Suprapubic skin (tissue), 4 donors: ENCODE measurements at regions not wholly inside any gene's neighbourhood (a gene's known extent, or its start where the extent isn't known, plus 50 kb on each side); places are given as distances from the start of the nearest gene placed in this dataset.

Experiments used
- DNase-seq, 2 donors: peaks; one replicate each; pipeline ENCODE4 v3.0.0-alpha.2; 2019; ENCODE audit warnings: low spot score in 2 of 2
- H3K27ac ChIP-seq: fragments of 200-600 bp; sonication (generic); one replicate; pipeline ENCODE4 v1.5.1; 2019
- H3K27me3 ChIP-seq: fragments of 200-600 bp; sonication (generic); one replicate; pipeline ENCODE4 v1.5.1; 2019
- H3K36me3 ChIP-seq: fragments of 200-600 bp; sonication (generic); one replicate; pipeline ENCODE4 v1.5.1; 2019
- H3K4me1 ChIP-seq: fragments of 200-600 bp; sonication (generic); one replicate; pipeline ENCODE4 v1.5.1; 2019
- H3K4me3 ChIP-seq: fragments of 200-600 bp; sonication (generic); one replicate; pipeline ENCODE4 v1.5.1; 2019; ENCODE audit warnings: mild to moderate bottlenecking
- H3K9me3 ChIP-seq: fragments of 200-600 bp; sonication (generic); one replicate; pipeline ENCODE4 v1.5.1; 2019
- EP300 ChIP-seq: sonication (generic); formaldehyde crosslinking; IDR thresholded peaks from one replicate; pipeline ENCODE4 v1.6.1; 2017; ENCODE audit warnings: antibody characterized with exemption
- POLR2A ChIP-seq, 2 donors: fragments of 450-650 bp; IDR thresholded peaks; one replicate each; pipeline ENCODE4 v1.6.1; 2017; ENCODE audit warnings: antibody characterized with exemption in 2 of 2, mild to moderate bottlenecking in 2 of 2, moderate library complexity in 2 of 2
- POLR2AphosphoS5 ChIP-seq, 3 donors: sonication (generic); formaldehyde crosslinking; IDR thresholded peaks; one replicate each; pipeline ENCODE4 v1.6.1; 2017; ENCODE audit warnings: antibody characterized with exemption in 3 of 3
- WGBS: methylation state at CpG from one replicate; pipeline ENCODE4 v1.1.5; 2018; 5-methylcytosine and 5-hydroxymethylcytosine counted together
- TF ChIP-seq, protein P1 (sequence below), 2 donors: fragments of 200-600 bp in 1 of 2; fragments of 450-650 bp in 1 of 2; sonication (generic) in 1 of 2; IDR thresholded peaks; one replicate each; pipeline ENCODE4 v1.5.1; 2016 to 2019; ENCODE audit warnings: antibody characterized with exemption in 2 of 2, mild to moderate bottlenecking in 1 of 2, moderate library complexity in 1 of 2

DNA sequence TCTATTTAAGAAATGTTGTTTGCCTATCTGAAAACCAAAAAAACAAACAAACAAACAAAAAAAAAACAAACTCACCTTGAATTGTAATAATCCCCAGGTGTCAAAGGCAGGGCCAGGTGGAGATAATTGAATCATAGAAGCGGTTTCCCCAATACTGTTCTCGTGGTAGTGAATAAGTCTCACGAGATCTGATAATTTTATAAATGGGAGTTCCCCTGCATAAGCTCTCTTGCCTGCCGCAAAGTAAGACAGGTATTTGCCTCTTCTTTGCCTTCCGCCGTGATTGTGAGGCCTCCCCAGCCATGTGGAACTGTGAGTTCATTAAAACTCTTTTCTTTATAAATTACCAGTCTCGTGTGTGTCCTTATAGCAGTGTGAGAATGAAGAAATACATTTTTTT lies 1180.7 kb upstream of the CRIM1 start:
- no peak for DNase-seq
- no peaks in the 10 kb centered on the region for H3K9me3 ChIP-seq
- TF ChIP-seq EP300 (no peak), POLR2AphosphoS5 (IDR thresholded peaks at IDR 0.05) (no peak), POLR2A (IDR thresholded peaks at IDR 0.05) (no peak)
- TF ChIP-seq, protein P1, sequence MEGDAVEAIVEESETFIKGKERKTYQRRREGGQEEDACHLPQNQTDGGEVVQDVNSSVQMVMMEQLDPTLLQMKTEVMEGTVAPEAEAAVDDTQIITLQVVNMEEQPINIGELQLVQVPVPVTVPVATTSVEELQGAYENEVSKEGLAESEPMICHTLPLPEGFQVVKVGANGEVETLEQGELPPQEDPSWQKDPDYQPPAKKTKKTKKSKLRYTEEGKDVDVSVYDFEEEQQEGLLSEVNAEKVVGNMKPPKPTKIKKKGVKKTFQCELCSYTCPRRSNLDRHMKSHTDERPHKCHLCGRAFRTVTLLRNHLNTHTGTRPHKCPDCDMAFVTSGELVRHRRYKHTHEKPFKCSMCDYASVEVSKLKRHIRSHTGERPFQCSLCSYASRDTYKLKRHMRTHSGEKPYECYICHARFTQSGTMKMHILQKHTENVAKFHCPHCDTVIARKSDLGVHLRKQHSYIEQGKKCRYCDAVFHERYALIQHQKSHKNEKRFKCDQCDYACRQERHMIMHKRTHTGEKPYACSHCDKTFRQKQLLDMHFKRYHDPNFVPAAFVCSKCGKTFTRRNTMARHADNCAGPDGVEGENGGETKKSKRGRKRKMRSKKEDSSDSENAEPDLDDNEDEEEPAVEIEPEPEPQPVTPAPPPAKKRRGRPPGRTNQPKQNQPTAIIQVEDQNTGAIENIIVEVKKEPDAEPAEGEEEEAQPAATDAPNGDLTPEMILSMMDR (IDR thresholded peaks at IDR 0.05): no peak
- H3K4me1 ChIP-seq: no peaks in the 10 kb centered on the region
- no peaks in the 10 kb centered on the region for H3K36me3 ChIP-seq
- 90% methylated on average over 7 of the region's 7 CpGs for WGBS
- H3K4me3 ChIP-seq: no peak overlapping the region
- H3K27ac ChIP-seq: no peak overlapping the region
- no peaks in the 10 kb centered on the region for H3K27me3 ChIP-seq

- Histone ChIP-seq H3K27ac (no peak overlapping the region), H3K4me3 (no peak overlapping the region), H3K27me3 (no peaks in the 10 kb centered on the region), H3K9me3 (no peaks in the 10 kb centered on the region), H3K36me3 (no peaks in the 10 kb centered on the region), H3K4me1 (no peaks in the 10 kb centered on the region)
- DNase-seq: no peak
- TF ChIP-seq EP300: no peak
- TF ChIP-seq POLR2A (IDR thresholded peaks at IDR 0.05): no peak
- TF ChIP-seq, protein P1 (IDR thresholded peaks at IDR 0.05): no peak
- WGBS: 42% methylated on average over 2 of the region's 2 CpGs
Measured at GRCh38 chr2:35172687-35173086, 1182.9 kb upstream of the CRIM1 start.

DNA sequence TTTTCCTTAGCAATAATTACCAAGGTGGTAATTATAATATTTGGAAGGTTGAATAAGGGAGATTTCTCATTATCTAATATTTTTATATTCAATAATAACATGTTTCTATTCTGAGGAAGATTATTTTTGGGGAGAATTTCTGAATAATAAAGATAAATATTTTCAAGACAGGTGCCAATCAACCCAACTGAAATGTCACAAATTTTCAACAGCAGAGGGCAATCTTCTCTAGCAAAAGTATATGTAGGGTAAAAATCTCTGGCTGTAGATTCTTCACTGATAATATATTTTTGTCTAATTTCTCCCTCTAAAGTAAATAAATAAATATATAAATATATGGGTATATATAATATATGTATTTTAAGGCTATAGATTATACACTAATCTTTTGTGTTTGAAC lies 1187.2 kb upstream of the CRIM1 start:
- Histone ChIP-seq H3K4me3 (no peak overlapping the region), H3K36me3 (no peaks in the 10 kb centered on the region), H3K27ac (no peak overlapping the region), H3K27me3 (no peaks in the 10 kb centered on the region), H3K4me1 (no peaks in the 10 kb centered on the region), H3K9me3 (no peaks in the 10 kb centered on the region)
- no peak for TF ChIP-seq POLR2A (IDR thresholded peaks at IDR 0.05)
- DNase-seq: no peak

DNA sequence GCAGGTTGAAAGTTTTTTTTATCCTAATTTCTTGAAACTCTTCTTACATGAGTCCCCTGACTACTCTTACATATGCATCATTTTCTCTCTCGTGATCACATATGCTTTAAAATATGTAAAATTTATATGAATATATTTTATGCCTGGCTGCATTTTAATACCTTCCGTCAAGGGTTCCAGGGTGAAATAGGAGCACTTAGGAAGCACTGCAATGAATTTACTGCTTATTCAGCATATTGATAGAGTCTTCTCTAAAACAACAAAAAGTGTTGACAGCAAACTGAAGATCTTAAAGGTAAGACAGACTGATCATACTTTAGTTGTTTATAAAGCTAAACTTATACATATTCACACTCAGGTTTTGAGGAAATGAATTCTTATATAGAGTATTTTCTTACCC lies 1191.6 kb upstream of the CRIM1 start:
- H3K27ac ChIP-seq: no peak overlapping the region
- H3K4me1 ChIP-seq: no peaks in the 10 kb centered on the region
- H3K27me3 ChIP-seq: no peaks in the 10 kb centered on the region
- no peak overlapping the region for H3K4me3 ChIP-seq
- no peaks in the 10 kb centered on the region for H3K9me3 ChIP-seq
- 66% methylated on average over 2 of the region's 2 CpGs for WGBS
- TF ChIP-seq, protein P1 (IDR thresholded peaks at IDR 0.05): no peak
- TF ChIP-seq POLR2A (IDR thresholded peaks at IDR 0.05) (no peak), POLR2AphosphoS5 (IDR thresholded peaks at IDR 0.05) (no peak), EP300 (no peak)
- no peak for DNase-seq
- H3K36me3 ChIP-seq: no peaks in the 10 kb centered on the region

- Histone ChIP-seq H3K4me1 (no peaks in the 10 kb centered on the region), H3K9me3 (no peaks in the 10 kb centered on the region), H3K36me3 (no peaks in the 10 kb centered on the region), H3K4me3 (no peak overlapping the region), H3K27ac (no peak overlapping the region), H3K27me3 (no peaks in the 10 kb centered on the region)
- TF ChIP-seq, protein P1 (IDR thresholded peaks at IDR 0.05): no peak
- no peak for TF ChIP-seq EP300
- WGBS: 51% methylated on average over 4 of the region's 4 CpGs
- no peak for DNase-seq
Measured at GRCh38 chr2:35160871-35161270, 1194.7 kb upstream of the CRIM1 start.

GRCh38 chr2:35125871-35126270 lies 1229.7 kb upstream of the CRIM1 start:
- WGBS: 29% methylated on average over 1 of the region's 1 CpG
- no peak overlapping the region for H3K4me3 ChIP-seq
- H3K9me3 ChIP-seq: peaks cover 7% of the 10 kb centered on the region
- H3K27ac ChIP-seq: no peak overlapping the region
- no peaks in the 10 kb centered on the region for H3K36me3 ChIP-seq
- no peaks in the 10 kb centered on the region for H3K4me1 ChIP-seq
- no peaks in the 10 kb centered on the region for H3K27me3 ChIP-seq
- no peak for DNase-seq
- TF ChIP-seq POLR2A (IDR thresholded peaks at IDR 0.05): no peak
- no peak for TF ChIP-seq EP300
- TF ChIP-seq, protein P1 (IDR thresholded peaks at IDR 0.05): no peak
- no peak for TF ChIP-seq POLR2AphosphoS5 (IDR thresholded peaks at IDR 0.05)
